ENCODE measurements at regions not wholly inside any gene's neighbourhood (a gene's known extent, or its start where the extent isn't known, plus 50 kb on each side); places are given as distances from the start of the nearest gene placed in this dataset.
"Not testable (repeated sequence)": the region's sequence is repeated elsewhere in the genome, so short reads cannot be mapped to it uniquely, and the experiment has no call there.

DNA sequence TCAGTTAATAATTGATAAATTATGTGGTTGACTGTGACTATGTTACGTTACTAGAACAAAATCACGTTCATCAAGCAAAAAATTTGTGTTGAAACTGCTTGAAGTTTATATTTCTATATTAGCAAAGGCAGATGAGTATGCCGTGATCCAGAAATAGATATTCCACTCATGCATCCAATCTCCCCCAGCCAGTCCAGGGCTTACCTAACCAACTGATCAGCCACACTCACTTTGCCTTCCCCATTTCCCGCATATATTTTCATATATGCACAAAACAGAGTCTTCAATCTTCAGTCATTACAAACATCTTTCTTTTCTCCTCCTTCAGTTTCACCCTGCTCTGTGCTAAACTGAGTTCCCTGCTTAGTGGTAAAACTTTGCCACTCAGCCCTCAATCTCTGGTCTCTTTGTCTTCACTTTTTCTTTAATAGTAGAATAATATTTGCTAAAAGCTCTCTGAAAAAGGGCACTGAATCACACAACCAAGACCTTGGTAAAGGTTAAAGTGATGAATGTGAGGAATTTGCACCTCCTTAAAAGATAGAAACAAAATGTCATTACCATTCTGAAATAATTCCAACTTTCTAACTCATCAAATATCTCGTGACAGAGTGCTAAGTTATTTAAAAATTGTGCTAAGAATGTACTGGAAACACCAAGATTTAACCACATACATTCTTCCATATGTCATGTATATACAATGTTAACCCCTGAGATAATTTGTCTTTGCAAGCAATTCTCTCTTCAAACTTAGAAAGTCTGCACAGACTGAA is 893.2 kb upstream of the CRIM1 start:
- Histone ChIP-seq H3K27me3 (peaks cover 2% of the 10 kb centered on the region), H3K9me3 (no peaks in the 10 kb centered on the region), H3K36me3 (no peaks in the 10 kb centered on the region), H3K4me3 (no peak overlapping the region)
- DNase-seq, result no peak

DNA sequence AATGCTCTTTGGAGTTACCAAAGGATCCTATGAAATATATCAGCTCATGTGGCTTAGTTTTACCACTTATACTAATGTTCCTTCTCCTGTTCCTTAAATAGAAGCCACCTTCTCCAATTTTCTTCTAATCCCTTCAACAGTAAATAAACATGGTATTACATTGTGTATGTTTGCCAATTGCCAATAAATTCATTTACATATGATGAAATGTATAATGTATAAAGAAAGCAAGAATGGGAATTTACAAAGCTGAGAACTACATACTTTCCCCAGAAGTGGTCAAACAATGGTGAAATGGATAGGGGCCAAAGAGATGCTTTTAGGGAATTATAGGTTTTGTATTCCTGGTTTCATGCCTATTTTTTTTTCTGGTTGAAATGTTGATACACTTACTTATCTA is 894.2 kb upstream of the CRIM1 start:
- Histone ChIP-seq H3K36me3 (no peaks in the 10 kb centered on the region), H3K27me3 (peaks cover 2% of the 10 kb centered on the region), H3K9me3 (no peaks in the 10 kb centered on the region), H3K4me3 (no peak overlapping the region)
- no peak for DNase-seq

DNA sequence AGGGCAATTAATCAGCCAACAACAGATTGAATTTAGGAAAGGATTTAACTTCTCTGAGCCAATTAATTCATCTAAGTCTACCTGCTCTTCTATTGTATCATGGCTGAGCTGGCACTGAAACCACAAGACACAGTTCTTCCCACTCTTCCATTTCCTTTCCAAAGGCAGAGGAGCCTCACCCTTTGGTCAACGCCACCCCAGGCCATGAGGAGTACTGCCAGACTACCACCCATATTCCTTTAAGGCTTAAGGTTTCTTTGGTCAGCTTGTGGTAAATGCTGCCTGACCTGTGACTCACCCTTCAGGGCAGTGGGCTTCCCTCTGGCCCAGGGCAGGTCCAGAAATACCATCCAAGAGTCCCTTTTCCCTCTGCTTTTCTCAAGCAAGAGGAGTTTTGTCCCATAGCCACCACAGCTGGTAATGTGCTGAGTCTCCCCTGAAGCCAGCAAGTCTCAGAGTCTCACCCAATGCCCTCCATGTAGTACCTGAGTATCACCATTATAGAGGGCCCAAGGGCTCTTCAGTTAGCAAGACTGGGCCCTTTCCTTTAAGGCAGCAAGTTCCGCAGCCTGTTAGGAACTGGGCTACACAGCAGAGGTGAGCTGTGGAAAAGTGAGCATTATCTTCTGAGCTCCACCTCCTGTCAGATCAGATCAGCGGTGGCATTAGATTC is 900.5 kb upstream of the CRIM1 start:
- no peaks in the 10 kb centered on the region for H3K36me3 ChIP-seq
- peak; percentile 18 for DNase-seq
- H3K27me3 ChIP-seq, result no peaks in the 10 kb centered on the region
- H3K9me3 ChIP-seq, result no peaks in the 10 kb centered on the region
- no peak overlapping the region for H3K4me3 ChIP-seq

DNA sequence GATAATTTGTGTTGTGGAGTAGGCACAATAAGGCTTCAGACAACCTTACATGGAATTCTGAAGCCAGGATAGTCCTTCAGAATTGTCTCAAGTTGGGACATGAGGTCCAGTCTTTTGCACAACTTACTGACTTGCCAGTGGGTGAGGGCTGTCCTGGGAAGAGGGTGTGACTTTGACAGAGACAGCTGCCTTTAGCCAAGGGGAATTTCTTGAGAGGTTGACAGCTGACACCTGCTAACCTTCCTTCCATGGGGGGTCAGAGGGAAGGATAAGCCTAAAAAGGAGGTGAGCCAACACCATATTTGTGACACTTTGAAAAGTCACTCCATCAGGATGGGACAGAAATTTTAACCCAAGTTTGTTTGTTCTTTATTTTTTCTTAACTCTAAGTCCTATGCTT is 907.8 kb upstream of the CRIM1 start:
- no peaks in the 10 kb centered on the region for H3K36me3 ChIP-seq
- no peaks in the 10 kb centered on the region for H3K27me3 ChIP-seq
- H3K4me3 ChIP-seq, result no peak overlapping the region
- no peak for DNase-seq
- no peaks in the 10 kb centered on the region for H3K9me3 ChIP-seq

DNA sequence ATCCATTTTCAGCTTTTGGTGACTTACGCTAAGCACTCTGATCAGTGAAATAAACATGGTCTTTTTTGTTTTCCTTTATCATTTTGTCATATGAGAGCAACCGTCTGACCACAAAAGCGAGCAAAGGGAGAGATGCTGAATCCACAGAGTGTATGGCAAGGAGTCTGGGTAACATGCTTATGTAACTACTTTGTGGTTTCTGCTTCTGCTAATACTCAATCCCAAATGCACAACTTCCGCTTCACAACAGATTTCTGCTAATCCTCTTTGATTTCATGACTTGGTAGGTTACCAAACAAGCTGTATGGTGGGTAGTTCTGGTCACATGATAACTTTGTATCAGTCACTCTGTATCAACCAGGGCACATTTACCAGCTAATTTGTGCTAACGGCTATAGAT is 908.4 kb upstream of the CRIM1 start:
- Histone ChIP-seq H3K36me3 (no peaks in the 10 kb centered on the region), H3K27me3 (no peaks in the 10 kb centered on the region), H3K4me3 (no peak overlapping the region), H3K9me3 (no peaks in the 10 kb centered on the region)
- no peak for DNase-seq

DNA sequence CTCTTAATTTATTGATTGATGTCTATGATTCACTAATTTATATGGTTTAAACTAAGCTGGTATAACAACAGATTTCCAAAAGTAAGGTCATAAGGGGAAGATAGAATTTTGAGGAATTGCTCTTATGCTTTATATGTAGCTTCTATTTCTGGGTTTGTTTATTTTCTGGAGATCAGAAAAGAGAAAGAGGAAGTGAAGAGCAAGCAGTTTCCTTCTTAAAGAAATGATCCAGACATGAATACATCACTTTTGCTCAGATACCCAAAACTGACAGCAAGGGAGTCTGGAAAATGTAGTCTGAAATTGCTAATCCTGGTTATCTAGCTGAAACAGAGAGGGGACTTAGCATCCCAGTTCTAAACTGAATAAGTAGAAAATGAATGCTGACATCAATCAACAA is 912.5 kb upstream of the CRIM1 start:
- Histone ChIP-seq H3K36me3 (no peaks in the 10 kb centered on the region), H3K9me3 (no peaks in the 10 kb centered on the region), H3K4me3 (no peak overlapping the region), H3K27me3 (no peaks in the 10 kb centered on the region)
- no peak for DNase-seq

DNA sequence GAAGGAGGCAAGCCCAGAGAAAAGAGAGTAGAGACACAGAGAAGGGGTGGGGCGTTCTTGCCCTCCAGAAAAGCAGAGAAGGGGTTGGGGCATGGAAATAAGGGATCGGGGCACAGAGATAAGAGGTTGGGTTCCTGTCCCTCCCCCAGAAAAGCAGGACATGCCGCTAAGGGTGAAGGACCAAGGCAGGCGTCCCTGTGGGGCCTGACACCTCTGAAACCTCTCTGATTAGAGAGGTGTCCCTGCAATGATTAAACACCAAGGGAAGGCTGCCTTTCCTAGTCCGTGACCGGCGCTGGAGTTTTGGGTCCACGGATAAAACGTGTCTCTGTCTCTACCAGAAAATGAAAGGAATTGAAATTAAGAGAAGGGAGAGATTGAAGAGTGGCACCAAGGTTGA is 914.0 kb upstream of the CRIM1 start:
- H3K9me3 ChIP-seq, H3K4me3 ChIP-seq, H3K27me3 ChIP-seq, DNase-seq, H3K36me3 ChIP-seq: not testable (repeated sequence)

DNA sequence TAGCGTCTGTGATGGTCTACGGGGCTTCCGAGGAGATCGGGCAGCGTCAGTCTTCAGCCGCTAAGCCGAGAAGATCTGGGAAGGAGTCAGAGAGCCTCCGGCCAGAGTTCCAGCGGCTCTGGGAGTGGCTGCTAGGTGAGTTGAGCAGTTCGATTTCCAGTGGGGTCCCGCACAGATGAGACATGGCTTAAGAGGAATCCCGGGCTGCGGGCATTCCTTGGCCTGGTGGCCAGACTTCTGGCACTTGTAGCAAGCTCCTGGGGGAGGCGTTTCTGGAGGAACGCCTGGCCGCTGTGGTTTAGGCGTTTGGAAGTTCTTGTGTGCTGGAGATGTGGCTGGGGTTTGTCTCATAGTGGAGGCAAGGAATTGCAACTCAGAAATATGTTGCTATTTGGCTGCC is 915.3 kb upstream of the CRIM1 start:
- H3K9me3 ChIP-seq, DNase-seq, H3K4me3 ChIP-seq, H3K36me3 ChIP-seq, H3K27me3 ChIP-seq: not testable (repeated sequence)

DNA sequence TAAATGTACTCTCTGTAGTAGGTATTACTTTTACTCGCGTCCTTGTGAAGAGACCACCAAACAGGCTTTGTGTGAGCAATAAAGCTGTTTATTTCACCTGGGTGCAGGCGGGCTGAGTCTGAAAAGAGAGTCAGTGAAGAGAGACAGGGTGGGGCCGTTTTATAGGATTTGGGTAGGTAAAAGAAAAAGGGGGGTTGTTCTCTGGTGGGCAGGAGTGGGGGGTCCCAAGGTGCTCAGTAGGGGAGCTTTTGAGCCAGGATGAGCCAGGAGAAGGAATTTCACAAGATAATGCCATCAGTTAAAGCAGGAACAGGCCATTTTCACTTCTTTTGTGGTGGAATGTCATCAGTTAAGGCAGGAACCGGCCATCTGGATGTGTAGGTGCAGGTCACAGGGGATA is 918.7 kb upstream of the CRIM1 start:
- DNase-seq, H3K36me3 ChIP-seq, H3K27me3 ChIP-seq, H3K4me3 ChIP-seq, H3K9me3 ChIP-seq: not testable (repeated sequence)

DNA sequence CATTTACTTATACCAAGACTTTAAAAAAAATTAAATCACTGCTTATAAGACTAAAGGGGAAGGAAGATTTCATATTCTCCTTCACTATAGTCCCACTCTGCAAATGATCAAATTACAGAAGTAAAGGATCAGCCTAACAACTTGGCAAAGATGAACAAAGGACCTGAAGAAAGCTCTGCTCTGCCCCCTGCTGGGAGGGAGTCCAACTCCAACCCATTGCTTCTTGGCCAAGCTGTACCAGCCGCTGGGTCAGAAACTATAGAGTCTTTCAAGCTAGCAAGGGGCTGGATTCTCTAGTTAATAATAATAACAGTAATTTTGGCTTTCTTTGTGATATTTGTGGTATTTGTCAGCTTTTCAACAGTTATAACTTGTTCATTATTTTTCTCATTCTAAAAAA is 927.0 kb upstream of the CRIM1 start:
- Histone ChIP-seq H3K27me3 (no peaks in the 10 kb centered on the region), H3K4me3 (no peak overlapping the region), H3K9me3 (no peaks in the 10 kb centered on the region), H3K36me3 (no peaks in the 10 kb centered on the region)
- DNase-seq, result peak; percentile 32

DNA sequence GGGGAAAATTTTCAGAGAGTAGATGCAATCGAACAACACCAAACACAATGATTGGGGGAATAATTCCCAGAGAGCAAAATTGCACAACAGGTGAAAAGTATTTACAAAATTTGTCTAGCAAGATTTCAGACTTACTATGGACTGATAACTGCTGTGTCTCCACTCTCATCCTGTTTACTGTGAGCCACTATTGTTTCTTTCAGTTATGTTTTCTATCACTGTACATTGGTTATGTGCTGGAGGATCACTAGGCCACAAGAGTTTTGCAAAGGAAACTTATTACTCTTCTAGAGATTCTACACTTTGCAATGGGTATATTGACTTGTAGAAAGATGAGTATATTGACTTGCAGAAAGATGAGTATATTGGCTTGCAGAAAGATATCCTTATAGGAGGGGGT is 934.1 kb upstream of the CRIM1 start:
- H3K9me3 ChIP-seq, result no peaks in the 10 kb centered on the region
- no peaks in the 10 kb centered on the region for H3K27me3 ChIP-seq
- DNase-seq, result no peak
- H3K36me3 ChIP-seq, result no peaks in the 10 kb centered on the region
- H3K4me3 ChIP-seq, result no peak overlapping the region

DNA sequence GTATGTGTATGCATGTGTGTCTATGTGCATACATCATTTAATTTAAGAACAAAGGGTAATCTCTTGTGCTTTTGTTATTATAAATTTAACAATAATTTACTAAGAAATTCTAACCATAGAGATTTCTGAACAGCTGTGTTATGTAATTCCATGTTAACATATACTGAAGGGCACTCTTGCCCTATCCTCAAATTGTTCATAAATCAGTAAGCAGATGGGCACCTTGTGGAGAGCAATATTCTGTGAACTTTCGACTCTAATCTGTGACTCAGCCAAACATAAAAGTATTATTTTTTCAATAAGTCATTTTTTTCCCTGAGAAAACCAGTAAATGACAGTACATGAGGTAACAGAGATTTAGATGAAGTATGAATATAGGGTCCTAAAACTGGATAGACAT is 938.3 kb upstream of the CRIM1 start:
- Histone ChIP-seq H3K36me3 (no peaks in the 10 kb centered on the region), H3K9me3 (no peaks in the 10 kb centered on the region)
- no peak for DNase-seq

DNA sequence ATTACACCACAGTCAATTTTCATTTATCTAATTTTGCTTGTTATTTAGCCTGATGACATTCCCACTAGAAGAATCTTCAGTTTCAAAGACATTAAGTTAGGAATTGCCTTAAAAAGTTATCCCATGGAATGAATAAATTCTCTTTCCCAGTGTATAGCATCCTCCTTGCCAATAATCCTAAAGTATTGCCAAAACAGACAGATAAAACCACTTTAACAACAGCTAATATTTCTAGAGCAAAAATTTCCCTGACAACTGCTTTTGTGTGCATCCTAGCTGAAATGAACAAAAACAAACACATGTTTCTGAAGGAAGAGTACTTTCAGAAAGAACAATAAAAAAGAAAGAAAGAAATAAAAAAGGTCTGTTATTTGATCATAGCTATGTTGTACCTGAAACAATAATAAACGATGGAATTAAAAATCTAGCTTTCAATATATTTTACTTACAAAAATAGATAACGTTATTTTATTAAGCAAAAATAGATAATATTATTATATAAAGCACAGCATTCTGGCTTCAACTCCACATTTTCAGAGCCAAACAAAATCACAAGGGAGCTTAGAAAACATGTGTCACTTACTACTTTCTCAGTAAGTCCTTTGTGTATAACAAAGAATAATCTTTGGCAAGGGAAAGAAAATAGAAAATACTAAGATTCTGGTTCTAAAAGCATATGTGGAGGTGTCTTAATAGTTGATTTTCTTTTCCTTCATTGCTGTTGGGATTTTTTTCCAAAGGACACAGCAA is 939.0 kb upstream of the CRIM1 start:
- H3K36me3 ChIP-seq, result no peaks in the 10 kb centered on the region
- no peaks in the 10 kb centered on the region for H3K27me3 ChIP-seq
- no peaks in the 10 kb centered on the region for H3K9me3 ChIP-seq
- DNase-seq, result no peak
- H3K4me3 ChIP-seq, result no peak overlapping the region

More for the DNA sequence above, 938.3 kb upstream of the CRIM1 start:
- no peaks in the 10 kb centered on the region for H3K27me3 ChIP-seq
- H3K4me3 ChIP-seq, result no peak overlapping the region

DNA sequence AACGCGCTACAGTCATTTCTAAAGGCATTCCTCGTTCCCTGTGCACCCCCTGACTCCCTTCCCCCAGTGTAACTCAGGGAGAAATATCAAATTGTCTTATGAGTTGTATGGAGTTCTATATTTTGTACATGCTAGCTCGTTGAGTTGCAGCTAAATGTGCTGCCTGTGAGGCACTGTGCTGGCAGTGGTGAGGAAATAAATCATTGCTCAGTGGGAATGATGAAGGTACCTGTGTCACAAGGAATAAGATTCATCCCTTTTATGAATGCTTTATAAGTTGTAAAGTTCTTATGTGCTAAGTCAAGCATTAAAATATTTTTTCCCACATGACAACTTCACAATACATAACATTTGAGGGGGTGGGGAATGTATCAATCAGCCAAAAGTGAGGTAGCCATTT is 939.6 kb upstream of the CRIM1 start:
- Histone ChIP-seq H3K27me3 (no peaks in the 10 kb centered on the region), H3K9me3 (no peaks in the 10 kb centered on the region), H3K36me3 (no peaks in the 10 kb centered on the region), H3K4me3 (no peak overlapping the region)
- no peak for DNase-seq

DNA sequence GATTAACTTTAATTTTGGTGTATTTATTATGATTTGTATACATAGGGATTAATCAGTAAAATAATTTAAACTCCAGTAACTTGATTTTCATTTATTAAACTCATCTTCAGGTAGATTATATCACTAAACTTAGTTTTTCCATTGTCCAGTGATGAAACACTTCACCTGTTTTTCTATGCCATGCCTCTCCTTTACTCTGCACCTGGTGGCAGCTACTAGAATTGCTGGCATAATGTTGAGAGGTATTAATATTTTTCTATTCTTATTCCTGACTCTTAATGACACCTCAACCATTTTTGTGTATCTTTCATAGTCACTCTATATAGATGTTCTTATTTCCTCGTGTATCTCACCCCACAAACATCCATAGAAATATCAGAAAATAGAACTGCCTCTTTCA is 940.3 kb upstream of the CRIM1 start:
- H3K27me3 ChIP-seq, result no peaks in the 10 kb centered on the region
- DNase-seq, result no peak
- H3K36me3 ChIP-seq, result no peaks in the 10 kb centered on the region
- H3K4me3 ChIP-seq, result no peak overlapping the region
- no peaks in the 10 kb centered on the region for H3K9me3 ChIP-seq

DNA sequence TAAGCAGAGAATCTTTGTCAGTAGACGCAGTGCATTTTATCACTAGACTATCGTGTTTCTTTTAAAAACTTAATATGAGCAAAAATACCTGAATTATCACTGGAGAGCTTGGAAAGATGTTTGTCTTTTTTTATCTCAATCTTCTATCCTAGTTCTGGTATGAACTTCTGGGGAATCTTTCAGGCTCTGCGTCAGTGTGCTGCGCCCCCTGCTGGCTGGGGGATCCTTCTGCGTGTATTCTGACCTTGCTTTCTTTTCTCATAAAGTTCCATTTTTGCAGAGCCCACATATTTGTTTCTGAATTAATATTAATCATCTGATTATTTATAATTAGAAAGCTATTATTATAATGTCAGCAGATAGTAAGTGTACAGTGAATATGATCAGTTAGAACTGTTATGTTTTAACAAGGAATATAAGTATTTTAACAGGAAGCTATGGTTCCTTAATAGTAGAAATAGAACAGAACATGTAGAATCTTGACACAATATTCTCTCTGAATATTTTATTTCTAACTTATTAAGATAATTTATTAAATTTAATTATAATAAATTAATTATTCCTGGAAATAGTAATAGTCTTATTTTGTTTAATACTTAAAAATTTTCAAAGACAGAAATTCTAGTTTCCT is 945.0 kb upstream of the CRIM1 start:
- peak; percentile 37 for DNase-seq
- no peaks in the 10 kb centered on the region for H3K36me3 ChIP-seq
- H3K4me3 ChIP-seq, result no peak overlapping the region
- H3K9me3 ChIP-seq, result no peaks in the 10 kb centered on the region
- no peaks in the 10 kb centered on the region for H3K27me3 ChIP-seq

DNA sequence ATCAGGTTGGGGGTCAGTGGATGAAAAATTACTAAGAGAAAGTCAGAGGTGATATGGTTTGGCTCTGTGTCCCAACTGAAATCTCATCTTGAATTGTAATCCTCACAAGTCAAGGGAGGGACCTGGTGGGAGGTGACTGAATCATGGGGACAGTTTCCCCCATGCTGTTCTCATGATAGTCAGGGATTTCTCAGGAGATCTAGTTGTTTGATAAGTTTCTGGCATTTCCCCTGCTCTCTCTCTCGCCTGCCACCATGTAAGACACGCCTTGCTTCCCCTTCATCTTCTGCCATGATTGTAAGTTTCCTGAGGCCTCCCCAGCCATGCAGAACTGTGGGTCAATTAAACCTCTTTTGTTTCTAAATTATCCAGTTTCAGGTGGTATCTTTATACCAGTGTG is 945.8 kb upstream of the CRIM1 start:
- Histone ChIP-seq H3K36me3 (no peaks in the 10 kb centered on the region), H3K27me3 (no peaks in the 10 kb centered on the region), H3K4me3 (no peak overlapping the region), H3K9me3 (no peaks in the 10 kb centered on the region)
- DNase-seq, result no peak

Data from MG63 (cell line).